ENCODE measurements at regions not wholly inside any gene's neighbourhood (a gene's known extent, or its start where the extent isn't known, plus 50 kb on each side); places are given as distances from the start of the nearest gene placed in this dataset.

GRCh38 chrX:20712811-20713210 lies 446.1 kb upstream of the RPS6KA3 start:
- H2AFZ ChIP-seq = no peak overlapping the region
- H3K27me3 ChIP-seq (ENCODE audit: insufficient read depth, low read depth) = no peaks in the 10 kb centered on the region
- H4K20me1 ChIP-seq (ENCODE audit: insufficient read depth) = no peaks in the 10 kb centered on the region
- TF ChIP-seq, protein P1, sequence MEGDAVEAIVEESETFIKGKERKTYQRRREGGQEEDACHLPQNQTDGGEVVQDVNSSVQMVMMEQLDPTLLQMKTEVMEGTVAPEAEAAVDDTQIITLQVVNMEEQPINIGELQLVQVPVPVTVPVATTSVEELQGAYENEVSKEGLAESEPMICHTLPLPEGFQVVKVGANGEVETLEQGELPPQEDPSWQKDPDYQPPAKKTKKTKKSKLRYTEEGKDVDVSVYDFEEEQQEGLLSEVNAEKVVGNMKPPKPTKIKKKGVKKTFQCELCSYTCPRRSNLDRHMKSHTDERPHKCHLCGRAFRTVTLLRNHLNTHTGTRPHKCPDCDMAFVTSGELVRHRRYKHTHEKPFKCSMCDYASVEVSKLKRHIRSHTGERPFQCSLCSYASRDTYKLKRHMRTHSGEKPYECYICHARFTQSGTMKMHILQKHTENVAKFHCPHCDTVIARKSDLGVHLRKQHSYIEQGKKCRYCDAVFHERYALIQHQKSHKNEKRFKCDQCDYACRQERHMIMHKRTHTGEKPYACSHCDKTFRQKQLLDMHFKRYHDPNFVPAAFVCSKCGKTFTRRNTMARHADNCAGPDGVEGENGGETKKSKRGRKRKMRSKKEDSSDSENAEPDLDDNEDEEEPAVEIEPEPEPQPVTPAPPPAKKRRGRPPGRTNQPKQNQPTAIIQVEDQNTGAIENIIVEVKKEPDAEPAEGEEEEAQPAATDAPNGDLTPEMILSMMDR (conservative IDR thresholded peaks at IDR 0.05) = no peak
- TF ChIP-seq EZH2 (IDR thresholded peaks at IDR 0.05; ENCODE audit: low read depth) = no peak
- CTCF ChIA-PET = no interaction called here
- no peak overlapping the region for H3K4me2 ChIP-seq
- no TSS peak for BruUV-seq (replicated peaks)
- no peaks in the 10 kb centered on the region for H3K79me2 ChIP-seq (ENCODE audit: low read depth)
- no peak overlapping the region for H3K27ac ChIP-seq
- intact Hi-C loops (cut with micrococcal nuclease; ENCODE audit: unreplicated experiment) = no loop called here
- H3K4me1 ChIP-seq (replicated peaks; ENCODE audit: insufficient read depth) = no peaks in the 10 kb centered on the region
- H3K9me2 ChIP-seq (ENCODE audit: insufficient read depth) = no peaks in the 10 kb centered on the region
- no peaks in the 10 kb centered on the region for H3F3A ChIP-seq (ENCODE audit: insufficient read depth, low read depth)
- POLR2A ChIA-PET (ENCODE audit: unreplicated experiment) = no interaction called here
- no peak for DNase-seq
- no peaks in the 10 kb centered on the region for H3K9me3 ChIP-seq (ENCODE audit: insufficient read depth, low read depth)
- H3K36me3 ChIP-seq (ENCODE audit: low read depth) = no peaks in the 10 kb centered on the region
- H3K4me3 ChIP-seq = no peak overlapping the region

DNA sequence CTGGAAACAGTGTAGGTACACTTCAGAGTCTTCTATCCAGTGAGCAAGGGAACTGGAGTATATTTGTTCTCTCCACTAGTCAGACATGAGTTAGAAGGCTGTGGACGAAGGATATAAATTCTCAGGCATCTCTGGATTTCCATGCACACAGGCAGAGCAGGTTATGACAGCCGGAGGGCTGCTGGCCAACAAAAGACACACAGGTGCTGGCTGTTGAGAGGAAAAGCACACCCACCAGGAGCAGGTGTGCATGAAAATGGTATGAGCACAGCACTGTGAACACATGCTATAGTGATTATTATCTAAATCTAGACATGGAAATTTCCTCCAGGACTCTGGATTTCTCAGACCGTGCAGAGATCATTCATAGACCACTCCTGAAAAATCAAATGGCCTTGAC lies 444.7 kb upstream of the RPS6KA3 start:
- Histone ChIP-seq H3K4me2 (no peak overlapping the region), H3K4me3 (no peak overlapping the region), H3K27ac (no peak overlapping the region), H3K9me3 (ENCODE audit: insufficient read depth, low read depth) (no peaks in the 10 kb centered on the region), H4K20me1 (ENCODE audit: insufficient read depth) (no peaks in the 10 kb centered on the region), H3F3A (ENCODE audit: insufficient read depth, low read depth) (no peaks in the 10 kb centered on the region), H3K9me2 (ENCODE audit: insufficient read depth) (no peaks in the 10 kb centered on the region), H3K4me1 (replicated peaks; ENCODE audit: insufficient read depth) (no peaks in the 10 kb centered on the region), H3K36me3 (ENCODE audit: low read depth) (no peaks in the 10 kb centered on the region), H2AFZ (no peak overlapping the region), H3K27me3 (ENCODE audit: insufficient read depth, low read depth) (no peaks in the 10 kb centered on the region), H3K79me2 (ENCODE audit: low read depth) (no peaks in the 10 kb centered on the region)
- no peak for TF ChIP-seq EZH2 (IDR thresholded peaks at IDR 0.05; ENCODE audit: low read depth)
- TF ChIP-seq, protein P1 (conservative IDR thresholded peaks at IDR 0.05) = no peak
- POLR2A ChIA-PET (ENCODE audit: unreplicated experiment) = no interaction called here
- DNase-seq = no peak
- CTCF ChIA-PET = no interaction called here
- no TSS peak for BruUV-seq (replicated peaks)
- intact Hi-C loops (cut with micrococcal nuclease; ENCODE audit: unreplicated experiment) = no loop called here

DNA sequence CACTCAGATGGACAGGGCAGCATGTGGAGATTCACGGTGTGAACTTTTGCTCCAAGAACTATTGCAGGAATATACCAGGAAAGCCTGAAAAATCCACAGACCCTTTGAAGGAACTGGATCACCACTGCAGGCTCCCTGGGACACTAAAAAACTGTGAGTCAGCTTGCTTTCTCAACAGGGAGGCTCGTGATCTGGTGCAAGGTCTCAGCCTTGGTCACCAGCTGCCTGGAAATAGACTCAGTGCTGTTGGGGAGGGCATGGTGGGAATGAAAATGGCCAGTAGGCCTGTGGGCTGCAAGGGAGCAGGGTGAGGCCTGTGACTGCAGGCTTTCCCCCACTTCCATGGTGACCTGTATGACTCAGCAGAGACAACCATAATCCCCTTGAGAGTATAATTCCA lies 426.4 kb upstream of the RPS6KA3 start:
- intact Hi-C loops (cut with micrococcal nuclease; ENCODE audit: unreplicated experiment) = no loop called here
- H3K79me2 ChIP-seq (ENCODE audit: low read depth) = no peaks in the 10 kb centered on the region
- no peaks in the 10 kb centered on the region for H3F3A ChIP-seq (ENCODE audit: insufficient read depth, low read depth)
- POLR2A ChIA-PET (ENCODE audit: unreplicated experiment) = no interaction called here
- H3K9me3 ChIP-seq (ENCODE audit: insufficient read depth, low read depth) = no peaks in the 10 kb centered on the region
- no TSS peak for BruUV-seq (replicated peaks)
- TF ChIP-seq, protein P1 (conservative IDR thresholded peaks at IDR 0.05) = no peak
- no peak for TF ChIP-seq EZH2 (IDR thresholded peaks at IDR 0.05; ENCODE audit: low read depth)
- no peak overlapping the region for H3K4me3 ChIP-seq
- H2AFZ ChIP-seq = no peak overlapping the region
- no peaks in the 10 kb centered on the region for H3K36me3 ChIP-seq (ENCODE audit: low read depth)
- H3K4me1 ChIP-seq (replicated peaks; ENCODE audit: insufficient read depth) = no peaks in the 10 kb centered on the region
- no peak overlapping the region for H3K27ac ChIP-seq
- CTCF ChIA-PET = no interaction called here
- DNase-seq = no peak
- no peaks in the 10 kb centered on the region for H4K20me1 ChIP-seq (ENCODE audit: insufficient read depth)
- H3K27me3 ChIP-seq (ENCODE audit: insufficient read depth, low read depth) = no peaks in the 10 kb centered on the region
- no peak overlapping the region for H3K4me2 ChIP-seq
- H3K9me2 ChIP-seq (ENCODE audit: insufficient read depth) = no peaks in the 10 kb centered on the region

Data from PC-9 (cell line).